Posterior cingulate gyrus (tissue), 11 donors: ENCODE measurements at regions not wholly inside any gene's neighbourhood (a gene's known extent, or its start where the extent isn't known, plus 50 kb on each side); places are given as distances from the start of the nearest gene placed in this dataset.
"Not testable (repeated sequence)": the region's sequence is repeated elsewhere in the genome, so short reads cannot be mapped to it uniquely, and the experiment has no call there.

Experiments
- DNase-seq, 10 donors: peaks; one replicate each; pipeline versions ENCODE4 v3.0.0 to v3.0.0-alpha.2; 2020 to 2021; ENCODE audit warnings: mixed read lengths in 3 of 10
- intact Hi-C: fragments of 100-400 bp; cut with DNase I; formaldehyde crosslinking; loops from one replicate; pipeline ENCODE4 v1.15.1; 2023

- DNase-seq = peak in 6 of 10 donors; percentile 22 to 91 (median 57)
- intact Hi-C loops = not testable (repeated sequence)
Measured at GRCh38 chr1:85520826-85521820, 56.2 kb upstream of the DDAH1 start.

GRCh38 chr1:85522458-85522857, 57.5 kb upstream of the DDAH1 start:
- intact Hi-C loops, DNase-seq: not testable (repeated sequence)

GRCh38 chr1:85523061-85523460, 57.5 kb upstream of the CCN1 start:
- intact Hi-C loops, DNase-seq: not testable (repeated sequence)

GRCh38 chr1:85524281-85524886, 56.2 kb upstream of the CCN1 start:
- DNase-seq, intact Hi-C loops: not testable (repeated sequence)

- intact Hi-C loops, DNase-seq: not testable (repeated sequence)
Measured at GRCh38 chr1:85525591-85525991, 55.0 kb upstream of the CCN1 start.

GRCh38 chr1:85526216-85526615, 54.3 kb upstream of the CCN1 start:
- intact Hi-C loops = not testable (repeated sequence)

GRCh38 chr1:85527145-85527544, 53.4 kb upstream of the CCN1 start:
- intact Hi-C loops = not testable (repeated sequence)

More at GRCh38 chr1:85526216-85526615, 54.3 kb upstream of the CCN1 start:
- not testable (repeated sequence) for DNase-seq

More at GRCh38 chr1:85527145-85527544, 53.4 kb upstream of the CCN1 start:
- peak; percentile 19 to 91 (median 46) for DNase-seq
